Thoracic aorta (tissue), 2 donors: ENCODE measurements at regions not wholly inside any gene's neighbourhood (a gene's known extent, or its start where the extent isn't known, plus 50 kb on each side); places are given as distances from the start of the nearest gene placed in this dataset.

Source experiments
- ATAC-seq: fragments of 150-250 bp; one replicate; pipeline ENCODE4 v1.8.0; 2017; ENCODE audit warnings: low read depth; ENCODE audit not compliant: insufficient number of reproducible peaks, low FRiP score
- DNase-seq: peaks from one replicate; pipeline ENCODE4 v3.0.0-alpha.2; 2020; ENCODE audit warnings: low spot score
- H3K27ac ChIP-seq, 2 donors: fragments of 200-600 bp; sonication (generic); 1 replicate in 1 of 2; 2 replicates in 1 of 2; pipeline ENCODE4 v1.5.1; 2016; ENCODE audit warnings: mild to moderate bottlenecking in 2 of 2, moderate library complexity in 2 of 2
- H3K27me3 ChIP-seq: fragments of 200-600 bp; sonication (generic); replicated peaks from 2 replicates; pipeline ENCODE4 v1.6.0; 2016; ENCODE audit warnings: mild to moderate bottlenecking; ENCODE audit not compliant: insufficient read depth
- H3K36me3 ChIP-seq: fragments of 200-600 bp; sonication (generic); one replicate; pipeline ENCODE4 v1.5.1; 2016
- H3K4me1 ChIP-seq, 2 donors: fragments of 200-600 bp; sonication (generic); 1 replicate in 1 of 2; 2 replicates in 1 of 2; pipeline versions ENCODE4 v1.5.1 to v1.6.0; 2016; ENCODE audit warnings: low read depth in 2 of 2, mild to moderate bottlenecking in 1 of 2; ENCODE audit not compliant: control insufficient read depth in 1 of 2
- H3K4me3 ChIP-seq: fragments of 200-600 bp; sonication (generic); 2 replicates; pipeline ENCODE4 v1.5.1; 2016; ENCODE audit warnings: mild to moderate bottlenecking
- H3K9me3 ChIP-seq: fragments of 200-600 bp; sonication (generic); 2 replicates; pipeline ENCODE4 v1.5.1; 2016
- TF ChIP-seq, protein P1 (sequence below): fragments of 200-600 bp; sonication (generic); IDR thresholded peaks from one replicate; pipeline ENCODE4 v1.5.1; 2019; ENCODE audit warnings: antibody characterized with exemption

DNA sequence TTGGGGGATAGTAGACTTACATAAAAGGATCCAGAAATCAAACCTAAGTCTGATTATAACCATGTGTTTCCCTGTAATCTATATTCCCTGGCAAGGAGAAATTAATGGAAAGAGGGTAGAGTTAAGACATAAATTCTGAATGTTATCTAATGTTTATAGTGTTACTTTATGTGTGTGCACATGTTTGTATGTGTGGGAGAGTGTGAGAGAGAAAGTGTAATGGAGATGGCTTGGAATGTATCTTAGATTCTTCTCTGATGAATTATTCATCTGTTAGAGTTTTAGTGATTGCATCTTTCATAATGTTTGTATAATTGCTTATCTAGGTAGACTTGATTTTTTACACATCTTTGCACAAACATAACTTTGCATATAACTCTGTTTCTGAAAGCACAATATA, 490.9 kb downstream of the FLRT2 start:
- H3K9me3 ChIP-seq, result no peaks in the 10 kb centered on the region

DNA sequence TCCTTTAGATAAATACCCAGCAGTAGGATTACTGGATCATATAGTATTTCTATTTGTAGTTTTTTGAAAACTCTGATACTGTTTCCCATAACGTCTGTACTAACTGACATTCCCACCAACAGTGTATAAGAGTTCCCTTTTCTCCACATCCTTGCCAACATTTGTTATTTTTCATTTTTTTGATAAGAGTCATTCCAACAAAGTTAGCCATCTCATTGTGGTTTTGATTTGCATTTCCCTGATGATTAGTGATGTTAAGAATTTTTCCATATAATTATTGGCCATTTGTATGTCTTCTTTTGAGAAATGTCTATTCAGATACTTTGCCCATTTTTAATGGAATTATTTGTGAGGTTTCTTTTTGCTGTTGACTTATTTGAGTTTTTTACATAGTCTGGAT, 486.0 kb downstream of the FLRT2 start:
- no peak for DNase-seq
- Histone ChIP-seq H3K4me3 (no peak overlapping the region), H3K36me3 (no peaks in the 10 kb centered on the region), H3K27ac (no peak overlapping the region), H3K4me1 (no peaks in the 10 kb centered on the region), H3K9me3 (no peaks in the 10 kb centered on the region), H3K27me3 (no peaks in the 10 kb centered on the region)
- no peak for ATAC-seq
- TF ChIP-seq, protein P1, sequence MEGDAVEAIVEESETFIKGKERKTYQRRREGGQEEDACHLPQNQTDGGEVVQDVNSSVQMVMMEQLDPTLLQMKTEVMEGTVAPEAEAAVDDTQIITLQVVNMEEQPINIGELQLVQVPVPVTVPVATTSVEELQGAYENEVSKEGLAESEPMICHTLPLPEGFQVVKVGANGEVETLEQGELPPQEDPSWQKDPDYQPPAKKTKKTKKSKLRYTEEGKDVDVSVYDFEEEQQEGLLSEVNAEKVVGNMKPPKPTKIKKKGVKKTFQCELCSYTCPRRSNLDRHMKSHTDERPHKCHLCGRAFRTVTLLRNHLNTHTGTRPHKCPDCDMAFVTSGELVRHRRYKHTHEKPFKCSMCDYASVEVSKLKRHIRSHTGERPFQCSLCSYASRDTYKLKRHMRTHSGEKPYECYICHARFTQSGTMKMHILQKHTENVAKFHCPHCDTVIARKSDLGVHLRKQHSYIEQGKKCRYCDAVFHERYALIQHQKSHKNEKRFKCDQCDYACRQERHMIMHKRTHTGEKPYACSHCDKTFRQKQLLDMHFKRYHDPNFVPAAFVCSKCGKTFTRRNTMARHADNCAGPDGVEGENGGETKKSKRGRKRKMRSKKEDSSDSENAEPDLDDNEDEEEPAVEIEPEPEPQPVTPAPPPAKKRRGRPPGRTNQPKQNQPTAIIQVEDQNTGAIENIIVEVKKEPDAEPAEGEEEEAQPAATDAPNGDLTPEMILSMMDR, result no peak

More for the DNA sequence above, 490.9 kb downstream of the FLRT2 start:
- Histone ChIP-seq H3K27me3 (no peaks in the 10 kb centered on the region), H3K4me1 (no peaks in the 10 kb centered on the region), H3K4me3 (no peak overlapping the region), H3K36me3 (no peaks in the 10 kb centered on the region), H3K27ac (no peak overlapping the region)
- ATAC-seq (no peak), DNase-seq (no peak)
- TF ChIP-seq, protein P1, result no peak

DNA sequence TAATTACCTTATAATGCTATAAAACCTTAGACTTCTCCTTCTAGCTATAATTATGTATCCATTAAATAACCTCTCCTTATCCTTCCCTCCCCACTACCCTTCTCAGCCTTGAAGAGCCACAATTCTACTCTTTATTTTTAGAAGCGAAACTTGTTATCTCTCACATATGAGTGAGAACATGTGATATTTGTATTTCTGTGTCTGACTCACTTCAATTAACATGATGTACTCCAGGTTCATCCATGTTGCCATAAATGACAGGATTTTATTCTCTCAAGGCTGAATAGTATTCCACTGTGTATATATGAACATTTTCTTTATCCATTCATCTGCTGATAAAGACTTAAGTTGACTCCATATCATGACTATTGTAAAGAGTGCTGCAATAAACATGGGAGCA, 485.6 kb downstream of the FLRT2 start:
- TF ChIP-seq, protein P1, result no peak

DNA sequence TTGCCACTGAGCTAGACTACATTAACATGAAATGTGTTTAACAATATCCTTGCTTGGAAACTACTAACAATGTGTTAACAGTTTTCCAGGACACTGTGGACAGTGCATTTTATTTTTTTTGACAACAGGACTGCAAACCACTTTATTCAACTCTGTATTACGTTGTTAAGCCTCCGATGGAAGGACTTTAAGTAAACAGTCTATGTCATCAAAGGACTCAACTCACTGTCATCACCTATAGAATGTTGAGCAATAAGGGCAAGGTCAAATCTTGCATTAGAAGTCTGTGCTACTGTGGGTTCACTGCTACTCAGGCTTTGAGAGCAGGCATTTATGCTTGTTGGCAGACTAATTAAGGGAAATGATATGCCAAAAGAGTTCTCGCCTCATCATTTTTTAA, 483.7 kb downstream of the FLRT2 start:
- no peak for DNase-seq

More for the DNA sequence above, 485.6 kb downstream of the FLRT2 start:
- Histone ChIP-seq H3K36me3 (no peaks in the 10 kb centered on the region), H3K27ac (no peak overlapping the region), H3K27me3 (no peaks in the 10 kb centered on the region), H3K4me1 (no peaks in the 10 kb centered on the region), H3K4me3 (no peak overlapping the region), H3K9me3 (no peaks in the 10 kb centered on the region)
- no peak for ATAC-seq
- no peak for DNase-seq

DNA sequence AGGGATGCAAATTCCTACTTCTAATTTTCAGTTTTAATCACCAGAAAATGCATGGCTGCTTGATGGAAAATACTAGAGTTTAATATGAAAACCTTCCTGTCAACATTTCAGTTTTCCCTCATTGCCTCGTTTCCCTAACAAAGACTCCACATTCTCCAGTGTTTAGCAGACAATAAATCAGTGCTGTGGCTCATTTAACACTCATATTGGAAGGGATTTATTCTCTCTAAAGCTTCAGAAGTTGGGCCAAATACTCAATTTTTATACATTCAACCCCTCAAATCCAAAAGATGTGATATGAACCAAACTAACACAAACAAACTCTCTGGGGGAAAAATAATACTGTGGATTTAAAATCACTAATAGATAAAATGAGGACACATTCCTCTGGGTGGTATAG, 482.5 kb downstream of the FLRT2 start:
- ATAC-seq (no peak), DNase-seq (no peak)
- Histone ChIP-seq H3K36me3 (no peaks in the 10 kb centered on the region), H3K4me3 (no peak overlapping the region), H3K9me3 (no peaks in the 10 kb centered on the region), H3K27me3 (no peaks in the 10 kb centered on the region), H3K4me1 (no peaks in the 10 kb centered on the region), H3K27ac (no peak overlapping the region)
- TF ChIP-seq, protein P1, result no peak

More for the DNA sequence above, 483.7 kb downstream of the FLRT2 start:
- H3K36me3 ChIP-seq, result no peaks in the 10 kb centered on the region
- no peak overlapping the region for H3K27ac ChIP-seq
- no peaks in the 10 kb centered on the region for H3K4me1 ChIP-seq
- no peak overlapping the region for H3K4me3 ChIP-seq
- ATAC-seq, result no peak
- TF ChIP-seq, protein P1, result no peak
- H3K9me3 ChIP-seq, result no peaks in the 10 kb centered on the region
- H3K27me3 ChIP-seq, result no peaks in the 10 kb centered on the region
